HG02938 (cell line): ENCODE measurements at regions not wholly inside any gene's neighbourhood (a gene's known extent, or its start where the extent isn't known, plus 50 kb on each side); places are given as distances from the start of the nearest gene placed in this dataset.
"Not testable (repeated sequence)": the region's sequence is repeated elsewhere in the genome, so short reads cannot be mapped to it uniquely, and the experiment has no call there.

Experiments
- ATAC-seq: cut with Tn5 transposase; IDR thresholded peaks from one replicate; pipeline ENCODE4 v1.9.1; 2021; ENCODE audit warnings: mild to moderate bottlenecking, moderate library complexity; ENCODE audit not compliant: unreplicated experiment

DNA sequence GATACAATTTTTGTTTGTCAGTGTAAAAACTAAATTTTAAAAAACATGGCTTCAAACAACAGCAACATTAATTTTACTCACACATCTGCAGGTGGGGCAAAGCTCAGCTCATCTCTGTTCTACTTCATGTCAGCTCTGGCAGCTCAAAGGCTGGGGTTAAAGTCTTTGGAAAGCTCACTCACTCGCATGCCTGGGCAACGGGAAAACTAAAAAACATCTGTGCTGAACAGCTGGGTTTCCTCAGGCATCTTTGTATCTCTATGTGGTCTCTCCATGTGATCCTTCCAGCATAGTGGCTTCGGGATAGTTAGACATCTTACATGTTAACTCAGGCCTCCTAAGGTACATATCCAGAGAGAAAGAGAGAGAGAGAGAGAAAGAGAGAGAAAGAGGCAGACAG is 499.6 kb downstream of the RFPL4B start:
- ATAC-seq, result no peak

DNA sequence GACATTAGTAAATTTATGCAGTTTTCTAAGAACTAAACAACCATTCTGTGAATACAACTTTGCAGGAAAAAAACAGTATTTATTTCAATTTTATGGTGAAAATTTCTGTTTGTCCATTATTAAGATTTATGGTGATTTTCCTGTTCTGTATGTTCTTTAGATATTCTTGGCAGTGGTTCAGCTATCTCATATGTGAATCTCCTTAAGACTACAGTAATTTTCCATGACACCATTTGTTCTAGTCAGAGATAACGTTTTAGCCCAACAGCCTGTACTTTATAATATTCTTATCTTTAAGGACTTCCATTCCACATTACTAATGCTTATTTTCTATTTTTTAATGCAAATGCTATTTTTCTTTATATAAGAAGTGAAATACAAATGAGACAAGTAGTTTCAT is 504.0 kb downstream of the RFPL4B start:
- no peak for ATAC-seq

DNA sequence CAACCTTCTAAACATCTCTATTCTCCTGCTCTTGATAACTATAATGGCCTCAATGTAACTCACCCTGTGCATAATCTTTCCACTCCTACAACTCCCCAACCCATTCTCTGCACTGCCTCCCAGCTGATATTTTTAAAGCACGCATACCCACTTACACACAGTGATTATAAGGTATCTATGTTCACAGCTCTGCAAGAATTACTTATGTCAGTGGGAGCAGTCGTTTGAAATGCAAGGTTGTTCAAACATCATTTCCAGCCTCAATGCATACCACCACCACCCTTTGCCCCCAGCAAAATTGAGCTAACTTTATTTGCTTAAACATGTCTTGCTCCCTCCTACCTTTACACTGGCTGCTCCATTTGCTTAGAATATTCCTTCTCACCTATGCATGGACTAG is 506.0 kb downstream of the RFPL4B start:
- no peak for ATAC-seq

DNA sequence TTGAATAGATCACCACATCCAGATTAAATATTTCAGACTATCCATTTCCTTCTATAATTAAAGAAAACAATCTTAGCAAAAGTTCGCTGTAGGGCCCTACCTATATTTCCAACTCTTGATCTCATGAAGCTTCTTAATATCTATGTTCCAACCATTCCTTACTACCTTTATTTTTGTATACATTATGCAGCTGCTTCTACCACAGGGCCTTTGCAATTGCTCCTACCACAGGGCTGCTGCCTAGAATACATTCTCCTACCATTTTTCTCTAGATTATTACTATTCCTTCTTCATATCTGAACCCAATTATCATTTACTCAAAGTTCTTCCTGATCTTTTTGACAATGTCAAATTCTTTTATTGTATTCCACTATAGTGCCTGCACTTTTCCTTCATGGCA is 516.6 kb downstream of the RFPL4B start:
- ATAC-seq, result no peak

DNA sequence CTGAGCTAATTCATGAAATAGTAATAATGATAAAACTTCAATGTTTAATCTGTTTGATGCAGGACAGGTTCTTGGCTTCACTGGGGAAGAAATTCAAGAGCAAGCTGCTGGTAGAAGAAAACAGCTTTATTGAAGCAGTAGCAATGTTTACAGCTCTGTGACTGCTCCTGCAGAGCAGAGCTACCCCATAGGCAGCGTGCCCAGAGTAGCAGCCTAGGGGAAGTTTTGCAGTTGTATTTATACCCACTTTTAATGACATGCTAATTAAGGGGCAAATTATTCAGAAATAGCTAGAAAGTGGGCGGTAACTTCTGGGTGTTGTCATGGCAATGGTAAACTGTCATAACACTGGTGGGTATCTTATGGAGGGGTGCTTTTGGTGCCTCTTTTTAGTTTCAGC is 518.0 kb downstream of the RFPL4B start:
- ATAC-seq, result no peak

DNA sequence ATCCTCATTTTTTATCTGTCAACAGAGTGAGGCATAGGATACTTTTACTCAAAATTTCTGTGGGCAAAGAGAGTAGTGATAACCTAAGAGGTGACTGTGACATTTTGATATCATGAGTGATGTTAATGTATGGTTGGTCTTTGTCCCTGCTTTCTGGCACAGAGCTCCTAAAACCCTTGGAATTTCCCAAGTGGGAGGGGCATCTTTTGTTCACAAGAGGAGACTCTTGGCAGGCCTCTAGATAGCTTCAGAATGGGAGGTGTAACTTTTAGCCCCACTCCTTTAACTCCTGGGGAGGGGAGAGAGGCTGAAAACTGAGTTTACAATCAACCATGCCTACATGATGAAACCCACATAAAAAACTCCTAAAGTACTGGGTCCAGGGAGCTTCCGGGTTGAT is 527.8 kb downstream of the RFPL4B start:
- no peak for ATAC-seq

DNA sequence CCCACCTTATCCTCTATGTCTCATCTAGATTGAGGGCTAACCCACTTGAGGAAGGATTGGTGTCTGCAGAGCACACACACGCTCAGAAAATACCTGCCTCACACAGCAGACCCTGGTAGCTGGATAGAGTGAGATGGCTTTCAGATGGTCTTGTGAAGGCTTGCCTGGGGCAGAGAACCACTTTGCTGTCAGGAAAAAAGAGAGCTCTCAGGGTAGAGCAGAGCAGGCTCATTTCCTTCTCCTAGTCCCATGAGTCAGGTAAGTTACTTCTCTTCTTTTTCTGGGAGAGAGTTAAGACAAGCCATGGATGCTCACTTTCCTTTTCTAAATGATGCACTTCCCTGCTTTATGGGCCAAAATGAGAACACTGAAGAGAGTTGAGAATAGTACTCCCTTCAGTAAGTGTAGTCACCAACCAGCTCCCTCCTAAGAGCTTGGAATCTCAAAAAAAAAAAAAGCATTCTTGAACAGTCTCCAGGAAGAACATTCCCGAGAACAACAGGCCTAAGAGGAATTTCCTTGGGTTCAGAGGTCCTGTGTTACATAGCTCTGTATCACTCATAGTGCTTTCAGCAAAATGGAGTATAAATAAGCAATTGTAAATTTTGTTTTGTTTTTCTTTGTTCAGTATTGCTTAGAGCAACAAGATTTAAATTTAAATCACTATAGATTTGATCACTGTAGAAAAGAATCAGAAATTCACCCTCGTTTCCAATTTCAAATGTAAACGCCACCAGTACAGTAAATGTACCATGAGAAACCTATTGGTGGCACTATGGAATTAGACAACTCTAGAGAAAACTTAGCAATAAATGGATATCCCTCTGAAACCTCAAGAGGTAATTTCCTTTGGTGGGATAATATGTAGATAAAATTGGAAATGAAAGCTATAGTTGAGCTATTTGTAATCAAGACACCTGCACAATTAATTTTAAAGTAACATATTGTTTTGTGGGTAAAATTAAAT is 530.3 kb downstream of the RFPL4B start:
- no peak for ATAC-seq

DNA sequence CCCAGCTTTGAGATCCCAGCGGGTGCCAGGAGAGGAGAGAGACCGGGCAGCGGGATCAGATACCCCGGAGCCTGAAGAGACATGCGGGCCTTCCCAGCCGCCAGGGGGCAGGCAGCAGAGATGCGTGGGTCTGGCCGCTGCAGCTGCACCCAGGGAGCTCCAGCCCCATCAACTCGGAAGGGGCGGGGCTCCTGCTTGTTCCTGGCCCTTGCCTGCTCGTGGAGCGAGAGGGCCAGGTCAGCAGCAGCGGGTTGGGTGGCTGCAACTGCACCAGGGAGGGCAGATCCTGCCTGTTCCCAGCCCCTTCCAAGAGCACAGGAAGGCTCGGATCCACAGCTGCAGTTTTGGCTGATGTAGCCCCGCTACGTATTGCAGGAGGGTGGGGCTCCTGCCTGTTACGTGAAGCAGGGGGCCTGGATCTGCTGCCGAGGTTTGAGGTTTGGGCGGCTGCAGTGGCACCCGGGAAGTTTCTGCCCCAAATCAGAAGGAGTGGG is 532.8 kb downstream of the RFPL4B start:
- ATAC-seq, result peak; percentile 96

DNA sequence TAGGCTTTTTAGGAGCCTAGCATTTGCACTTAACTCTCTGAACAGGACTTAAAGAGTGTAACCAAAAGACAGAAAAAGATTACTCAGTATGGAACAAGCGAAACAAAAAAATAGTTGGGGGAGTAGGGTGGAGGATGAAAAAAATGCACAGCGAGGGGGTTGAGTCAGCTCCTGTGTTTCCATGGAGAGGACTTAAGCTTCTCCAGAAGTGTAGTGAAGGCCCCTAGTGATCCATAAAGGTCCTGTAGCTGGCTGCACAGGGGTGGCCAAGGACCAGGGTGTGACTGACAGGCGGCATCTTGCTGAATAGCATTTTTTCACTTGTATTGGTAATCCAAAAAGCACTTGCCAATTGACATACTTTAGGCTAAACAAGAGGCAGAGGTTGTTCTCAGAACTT is 533.9 kb downstream of the RFPL4B start:
- no peak for ATAC-seq

DNA sequence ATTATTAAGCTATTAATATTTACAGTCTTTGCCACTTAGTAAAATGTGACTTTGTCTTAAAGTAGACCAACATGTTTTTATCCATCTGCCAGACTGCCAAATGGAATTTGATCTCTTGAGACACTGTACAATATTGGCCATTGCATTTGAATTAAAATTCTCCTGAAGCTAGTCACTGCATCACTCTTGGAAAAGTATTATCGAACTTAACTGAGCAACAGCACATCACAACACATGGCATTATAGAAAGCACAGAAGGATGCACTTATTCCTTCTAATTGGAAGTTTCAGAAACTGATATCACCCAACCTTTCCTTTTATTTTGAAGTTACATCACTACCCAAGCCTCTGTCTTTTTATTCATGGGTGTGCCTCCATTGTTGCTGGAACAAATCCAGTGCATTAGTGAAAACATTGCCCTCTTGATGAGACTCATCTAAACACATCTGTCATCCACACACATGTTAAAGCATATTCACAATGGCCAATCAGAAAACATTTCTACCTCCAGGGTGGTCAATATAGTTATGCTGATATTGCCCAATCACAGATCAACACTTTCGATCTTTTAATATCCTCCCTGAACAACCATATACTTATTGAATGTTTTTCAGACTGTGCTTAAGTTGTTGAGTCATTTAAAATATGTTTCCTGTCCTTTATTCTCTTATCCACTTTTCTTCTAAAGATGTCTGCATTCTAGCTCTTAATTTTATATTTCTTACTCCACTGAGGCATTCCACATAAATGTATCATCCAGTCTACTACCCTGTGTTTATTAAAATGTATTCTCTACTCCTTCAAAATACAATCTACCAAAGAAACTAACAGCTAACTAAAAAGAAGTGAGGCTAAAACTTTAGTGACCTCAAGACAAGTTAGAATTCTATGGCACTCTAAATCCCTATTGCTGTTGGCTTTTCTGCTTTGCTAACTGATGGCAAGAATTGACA is 535.0 kb downstream of the RFPL4B start:
- ATAC-seq, result no peak

DNA sequence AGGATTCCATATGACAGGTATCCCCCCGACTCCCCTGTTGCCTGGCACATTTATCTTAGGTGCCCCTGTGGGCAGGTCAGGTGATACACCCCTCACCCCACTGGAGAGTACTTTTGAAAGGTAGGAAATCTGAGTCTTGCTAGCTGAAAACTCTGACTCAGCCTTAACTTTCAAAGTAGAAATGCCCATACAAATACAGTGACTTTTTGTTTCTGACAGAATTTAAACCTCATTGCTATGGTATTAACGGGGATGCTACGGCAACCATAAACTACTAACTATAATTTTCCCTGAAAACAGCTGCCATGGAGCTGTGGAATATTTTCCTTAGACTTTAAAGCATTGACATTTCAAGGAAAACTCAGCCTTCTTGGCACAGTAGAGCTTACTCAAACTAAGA is 536.0 kb downstream of the RFPL4B start:
- ATAC-seq, result no peak

DNA sequence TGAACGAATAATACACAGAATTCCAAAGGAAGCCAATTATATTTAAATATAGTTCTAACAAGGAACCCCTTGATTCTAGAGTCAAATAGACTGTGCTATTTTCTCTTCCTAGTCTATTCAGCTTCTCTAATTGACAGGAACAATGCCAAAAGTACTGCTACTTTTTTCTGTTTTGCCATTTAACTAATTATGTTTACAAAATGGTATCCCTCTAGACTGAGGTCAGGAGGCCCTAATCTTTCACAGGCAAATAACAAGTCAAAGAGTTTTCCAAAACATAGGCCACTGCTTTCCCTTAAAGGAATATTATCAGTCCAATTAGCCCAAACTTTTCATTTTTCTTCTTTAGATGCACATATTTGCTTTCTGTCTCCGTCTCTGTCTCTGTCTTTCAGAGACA is 539.3 kb downstream of the RFPL4B start:
- ATAC-seq, result no peak

DNA sequence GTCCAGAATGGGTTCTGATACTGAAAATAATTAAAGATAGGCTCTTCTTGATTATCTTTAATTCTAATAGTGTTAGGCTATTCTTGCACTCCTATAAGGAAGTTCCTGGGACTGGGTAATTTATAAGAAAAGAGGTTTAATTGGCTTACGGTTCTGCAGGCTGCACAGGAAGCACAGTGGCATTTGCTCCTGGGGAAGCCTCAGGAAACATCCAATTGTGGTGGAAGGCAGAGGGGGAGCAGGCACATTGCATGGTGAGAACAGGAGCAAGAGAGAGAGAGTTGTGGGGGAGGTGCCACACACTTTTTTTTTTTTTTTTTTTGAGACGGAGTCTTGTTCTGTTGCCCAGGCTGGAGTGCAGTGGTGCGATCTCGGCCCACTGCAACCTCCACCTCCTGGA is 540.3 kb downstream of the RFPL4B start:
- ATAC-seq, result not testable (repeated sequence)

DNA sequence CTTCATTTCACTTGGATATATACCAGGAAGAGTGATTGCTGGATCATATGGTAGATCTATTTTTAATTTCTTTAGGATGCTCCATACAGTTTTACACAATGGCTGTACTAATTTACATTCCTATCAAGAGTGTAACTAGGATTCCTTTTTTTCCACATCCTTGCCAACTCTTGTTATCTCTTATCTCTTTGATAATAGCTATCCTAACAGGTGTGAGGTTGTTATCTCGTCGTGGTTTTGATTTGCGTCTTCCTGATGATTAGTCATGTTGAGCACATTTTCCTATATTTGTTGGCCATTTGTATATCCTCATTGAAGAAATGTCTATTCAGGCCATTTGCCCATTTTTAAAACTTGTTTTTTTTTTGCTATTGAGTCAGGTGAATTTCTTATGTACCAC is 552.4 kb downstream of the RFPL4B start:
- ATAC-seq, result no peak

DNA sequence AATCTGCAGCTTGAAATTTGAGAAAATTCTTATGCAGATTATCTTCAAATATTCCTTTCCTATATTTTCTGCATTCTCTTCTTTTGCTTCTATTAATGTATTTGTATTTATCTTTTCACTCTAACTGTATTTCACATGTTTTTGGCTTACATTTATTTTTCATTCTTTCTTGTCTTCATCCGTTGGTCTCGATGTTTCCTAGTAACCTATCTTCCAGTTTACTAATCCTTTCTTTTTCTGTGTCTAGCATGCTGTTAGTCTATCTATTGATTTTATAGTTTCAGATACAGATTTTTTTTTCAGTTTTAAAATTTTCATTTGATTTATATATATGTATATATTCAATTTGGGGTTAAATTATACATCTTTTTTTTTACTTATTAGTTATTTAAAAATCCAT is 556.2 kb downstream of the RFPL4B start:
- no peak for ATAC-seq

DNA sequence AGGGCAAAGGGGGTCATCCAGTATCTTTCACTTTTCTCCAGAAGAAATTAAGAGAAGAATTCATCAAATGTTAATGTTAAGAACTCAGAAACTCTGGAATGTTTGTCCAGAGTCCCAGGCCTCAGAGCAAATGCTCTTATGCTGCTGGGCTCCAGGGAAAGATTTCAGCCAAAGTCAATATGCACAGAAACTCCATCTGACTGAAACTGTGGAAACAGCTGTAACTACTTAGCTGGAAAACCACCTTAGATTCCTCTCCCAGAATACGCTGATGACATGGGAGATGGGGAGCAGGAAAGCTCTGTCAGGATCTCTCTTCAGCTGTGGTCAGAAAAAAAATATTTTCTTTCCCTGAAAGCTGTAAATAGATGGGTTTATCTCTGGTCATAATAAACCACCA is 559.6 kb downstream of the RFPL4B start:
- ATAC-seq, result no peak

DNA sequence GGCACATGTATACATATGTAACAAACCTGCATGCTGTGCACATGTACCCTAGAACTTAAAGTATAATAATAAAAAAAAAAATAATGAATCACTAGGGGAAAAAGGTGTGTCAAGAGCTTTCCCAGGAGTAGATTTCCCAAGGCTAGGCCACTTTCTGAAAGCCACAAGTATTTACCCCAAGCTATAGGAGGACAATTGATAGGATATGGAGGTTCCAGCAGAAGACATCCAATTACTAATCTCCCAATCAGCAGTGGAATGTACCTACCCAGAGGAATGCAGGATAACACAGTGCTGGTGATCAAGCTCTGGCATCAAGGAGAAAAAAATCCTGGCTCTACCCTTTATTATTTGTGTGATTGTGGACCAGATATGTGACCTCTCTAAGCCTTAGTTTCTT is 562.7 kb downstream of the RFPL4B start:
- no peak for ATAC-seq

DNA sequence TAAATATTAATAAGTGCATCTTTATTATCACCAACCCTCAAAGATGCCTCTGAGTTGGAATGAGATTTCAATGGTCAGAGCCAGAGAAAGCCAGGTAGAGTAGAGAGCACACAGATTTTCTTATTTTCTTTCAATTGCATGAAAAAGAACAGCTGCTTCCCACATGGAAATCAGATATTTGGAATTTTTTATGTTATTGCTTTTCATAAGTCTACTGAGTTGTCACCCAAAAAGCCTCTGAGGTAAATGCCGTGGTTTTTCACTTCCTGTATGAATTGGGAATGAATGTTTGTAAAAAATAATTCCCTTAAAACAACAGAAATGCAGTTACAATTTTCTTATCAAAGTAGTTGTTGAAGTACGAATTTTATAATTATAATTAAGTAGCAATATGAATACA is 563.1 kb downstream of the RFPL4B start:
- ATAC-seq, result no peak

DNA sequence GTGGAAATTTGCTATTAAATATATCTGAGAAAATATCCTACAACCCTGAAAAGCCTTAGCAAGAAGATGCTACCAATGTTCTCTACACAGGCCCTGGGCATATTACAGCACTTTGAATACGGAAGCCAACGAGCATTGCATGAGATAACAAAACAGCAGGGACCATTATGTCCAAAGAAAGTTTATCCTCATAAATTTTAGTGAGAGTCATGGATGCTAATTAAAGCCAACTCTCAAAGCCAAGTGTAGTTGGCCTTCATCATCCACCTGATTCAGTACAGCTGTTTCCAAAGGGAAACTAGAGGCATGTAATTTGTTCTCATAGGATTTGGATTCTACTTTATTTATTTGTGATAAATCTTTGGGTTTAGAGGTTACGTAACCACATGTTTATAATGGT is 564.8 kb downstream of the RFPL4B start:
- ATAC-seq, result no peak

DNA sequence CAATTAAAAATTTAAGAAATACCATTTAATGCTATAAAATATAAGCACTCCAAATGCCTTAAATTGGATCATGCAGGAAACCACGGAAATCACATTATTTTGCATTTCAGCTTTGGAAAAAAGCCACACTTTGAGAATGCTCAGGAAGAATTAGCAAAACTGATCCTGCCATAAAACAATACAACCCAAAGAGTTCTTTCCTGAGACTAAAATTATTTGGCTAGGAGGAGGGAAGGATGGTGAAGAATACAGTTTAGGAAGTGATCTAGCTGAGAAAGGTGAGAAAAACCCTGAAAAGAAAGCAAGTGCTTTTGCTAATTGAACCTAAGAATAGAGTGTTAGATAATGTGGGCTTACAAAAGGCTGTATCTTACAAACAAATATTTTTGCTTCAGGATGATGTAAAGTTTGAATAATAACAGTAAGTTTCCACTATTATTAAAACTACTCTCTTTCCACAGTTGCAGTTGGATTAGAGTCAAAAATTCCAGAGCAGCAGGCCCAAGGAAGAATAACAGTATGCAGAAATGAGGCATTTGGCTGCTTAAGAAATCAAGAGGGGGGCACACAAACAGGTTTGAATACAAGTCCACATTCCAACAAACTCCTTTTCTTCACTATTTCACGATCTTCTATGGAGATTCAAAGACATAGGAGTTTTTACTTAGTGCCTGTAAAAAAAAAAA is 565.4 kb downstream of the RFPL4B start:
- ATAC-seq, result no peak

DNA sequence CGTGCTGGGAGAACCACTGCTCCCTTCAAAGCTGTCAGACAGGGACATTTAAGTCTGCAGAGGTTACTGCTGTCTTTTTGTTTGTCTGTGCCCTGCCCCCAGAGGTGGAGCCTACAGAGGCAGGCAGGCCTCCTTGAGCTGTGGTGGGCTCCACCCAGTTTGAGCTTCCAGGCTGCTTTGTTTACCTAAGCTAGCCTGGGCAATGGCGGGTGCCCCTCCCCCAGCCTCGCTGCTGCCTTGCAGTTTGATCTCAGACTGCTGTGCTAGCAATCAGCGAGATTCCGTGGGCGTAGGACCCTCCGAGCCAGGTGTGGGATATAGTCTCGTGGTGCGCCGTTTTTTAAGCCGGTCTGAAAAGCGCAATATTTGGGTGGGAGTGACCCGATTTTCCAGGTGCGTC is 572.6 kb downstream of the RFPL4B start:
- ATAC-seq, result not testable (repeated sequence)
